Fibroblast of the aortic adventitia (primary cell): ENCODE measurements at regions not wholly inside any gene's neighbourhood (a gene's known extent, or its start where the extent isn't known, plus 50 kb on each side); places are given as distances from the start of the nearest gene placed in this dataset.

Source experiments
- DNase-seq: peaks from one replicate; pipeline ENCODE4 v3.0.0-alpha.2; 2010; ENCODE audit warnings: low read depth
- H3K4me3 ChIP-seq: 2 replicates; pipeline ENCODE4 v1.5.1; 2011; ENCODE audit warnings: low read depth, mild to moderate bottlenecking, control low read depth, low read length, moderate library complexity
- TF ChIP-seq, protein P1 (sequence below): IDR thresholded peaks from 2 replicates; pipeline ENCODE4 v1.5.1; 2011; ENCODE audit warnings: mild to moderate bottlenecking, low read length, control low read depth, inconsistent platforms; ENCODE audit not compliant: insufficient read depth

DNA sequence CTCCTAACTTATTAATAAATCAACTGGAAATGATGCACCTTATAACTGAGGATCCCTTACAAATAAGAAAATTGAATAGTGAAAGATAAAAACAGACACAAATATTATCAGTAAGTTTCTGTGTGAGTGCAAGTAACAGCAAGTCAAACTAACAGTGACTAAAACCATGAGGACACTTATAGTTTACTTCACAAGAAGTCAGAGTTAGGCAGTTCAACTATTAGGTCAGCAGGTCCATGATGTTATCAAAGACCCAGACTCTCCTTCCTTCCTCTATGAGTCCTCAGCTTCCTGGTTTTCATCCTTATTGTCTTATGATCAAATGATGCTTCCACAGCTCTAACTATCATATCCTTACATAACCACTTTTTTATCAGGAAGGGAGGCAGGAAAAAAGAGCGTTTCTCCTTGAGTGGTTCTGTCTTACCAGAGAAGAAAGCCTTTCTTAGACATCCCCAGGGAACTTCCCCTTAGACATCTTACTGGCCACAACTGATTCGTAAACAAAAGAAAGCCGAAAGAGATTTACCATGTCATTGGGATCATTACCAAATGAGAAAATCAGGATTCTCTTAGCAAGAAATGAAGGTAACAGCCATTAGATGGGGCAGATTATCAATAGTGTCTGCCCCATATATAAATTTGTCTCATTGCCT lies 114.3 kb upstream of the LRFN2 start:
- DNase-seq: no peak
- TF ChIP-seq, protein P1, sequence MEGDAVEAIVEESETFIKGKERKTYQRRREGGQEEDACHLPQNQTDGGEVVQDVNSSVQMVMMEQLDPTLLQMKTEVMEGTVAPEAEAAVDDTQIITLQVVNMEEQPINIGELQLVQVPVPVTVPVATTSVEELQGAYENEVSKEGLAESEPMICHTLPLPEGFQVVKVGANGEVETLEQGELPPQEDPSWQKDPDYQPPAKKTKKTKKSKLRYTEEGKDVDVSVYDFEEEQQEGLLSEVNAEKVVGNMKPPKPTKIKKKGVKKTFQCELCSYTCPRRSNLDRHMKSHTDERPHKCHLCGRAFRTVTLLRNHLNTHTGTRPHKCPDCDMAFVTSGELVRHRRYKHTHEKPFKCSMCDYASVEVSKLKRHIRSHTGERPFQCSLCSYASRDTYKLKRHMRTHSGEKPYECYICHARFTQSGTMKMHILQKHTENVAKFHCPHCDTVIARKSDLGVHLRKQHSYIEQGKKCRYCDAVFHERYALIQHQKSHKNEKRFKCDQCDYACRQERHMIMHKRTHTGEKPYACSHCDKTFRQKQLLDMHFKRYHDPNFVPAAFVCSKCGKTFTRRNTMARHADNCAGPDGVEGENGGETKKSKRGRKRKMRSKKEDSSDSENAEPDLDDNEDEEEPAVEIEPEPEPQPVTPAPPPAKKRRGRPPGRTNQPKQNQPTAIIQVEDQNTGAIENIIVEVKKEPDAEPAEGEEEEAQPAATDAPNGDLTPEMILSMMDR: no peak
- no peak overlapping the region for H3K4me3 ChIP-seq

DNA sequence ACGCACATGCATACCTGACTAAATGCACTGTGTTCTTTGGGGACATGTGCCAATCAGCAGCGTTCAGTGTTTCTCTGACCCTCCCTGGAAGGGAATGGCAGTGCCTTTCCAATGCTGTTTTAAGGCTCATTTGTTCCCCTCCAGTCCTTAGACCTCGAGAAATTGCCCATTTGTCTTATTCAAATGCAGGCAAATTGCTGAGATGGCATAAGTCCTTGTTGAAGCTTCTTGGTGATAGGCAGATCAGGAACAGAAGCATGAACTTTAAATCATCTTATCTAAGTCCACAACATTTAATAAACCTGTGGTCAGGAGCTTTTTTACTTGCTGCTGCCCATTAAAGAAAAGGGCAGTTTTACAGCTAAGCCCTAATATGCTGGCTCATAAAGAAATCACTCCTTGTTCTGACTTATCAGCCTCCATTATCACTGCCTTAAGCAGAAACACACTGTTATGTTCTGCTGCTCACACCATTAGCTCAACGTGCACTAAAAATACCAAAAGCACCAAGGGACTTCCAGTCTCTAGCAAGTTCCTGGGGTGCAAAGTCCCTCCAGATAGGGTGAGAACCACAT lies 112.9 kb upstream of the LRFN2 start:
- no peak overlapping the region for H3K4me3 ChIP-seq
- TF ChIP-seq, protein P1: no peak
- no peak for DNase-seq

DNA sequence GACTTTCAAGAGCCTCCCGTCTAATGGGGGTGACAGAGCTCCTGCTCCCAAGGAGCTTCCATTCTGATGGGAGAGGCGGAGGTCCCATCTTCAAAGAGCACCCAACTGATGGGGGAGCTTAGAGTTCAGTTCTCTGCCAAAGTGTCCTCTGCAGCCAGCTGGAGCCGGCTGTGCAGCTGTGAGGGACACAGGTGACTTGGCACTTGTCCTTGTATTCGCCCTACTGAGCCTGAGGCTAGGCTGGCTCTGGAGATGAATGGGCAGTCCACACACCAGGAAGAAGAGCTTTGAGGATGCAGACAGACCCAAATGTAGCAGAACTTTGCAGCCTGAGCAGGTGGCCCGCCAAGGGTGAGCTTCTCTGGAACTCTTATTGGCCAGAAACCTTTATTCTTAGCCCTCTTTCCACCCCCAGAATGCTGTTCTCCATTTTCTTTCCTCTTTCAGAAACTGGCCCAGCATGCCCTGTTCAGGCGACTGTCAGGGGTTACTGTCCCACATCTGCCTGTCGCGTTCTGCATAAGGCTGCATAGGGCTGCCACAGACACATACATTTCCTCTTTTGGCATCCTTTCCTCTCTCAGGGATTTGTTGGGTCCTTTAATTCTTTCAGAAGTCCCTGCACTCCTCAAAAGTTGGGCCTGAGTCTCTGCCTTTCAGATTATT lies 108.7 kb upstream of the LRFN2 start:
- no peak for DNase-seq
- TF ChIP-seq, protein P1: no peak
- H3K4me3 ChIP-seq: no peak overlapping the region

DNA sequence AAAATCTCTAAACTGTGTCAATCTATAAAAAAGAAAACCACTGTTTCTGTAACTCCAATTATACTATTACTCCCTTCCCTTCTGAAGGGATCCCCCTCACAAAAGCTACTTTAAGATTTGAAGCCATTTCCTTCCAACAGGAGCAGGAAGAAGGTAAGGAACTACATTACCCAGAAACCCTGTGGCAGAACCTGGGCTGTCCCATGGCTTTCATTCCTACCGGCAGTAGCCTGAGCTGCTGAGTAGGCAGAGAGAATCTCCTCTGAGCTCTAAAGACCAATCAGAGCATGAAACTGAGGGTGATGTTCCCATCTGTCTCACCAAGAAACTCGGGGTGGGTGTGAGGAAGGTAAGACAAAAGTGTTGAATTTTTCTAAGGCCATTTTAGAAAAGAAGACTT lies 108.0 kb upstream of the LRFN2 start:
- TF ChIP-seq, protein P1: no peak
- no peak for DNase-seq
- H3K4me3 ChIP-seq: no peak overlapping the region

DNA sequence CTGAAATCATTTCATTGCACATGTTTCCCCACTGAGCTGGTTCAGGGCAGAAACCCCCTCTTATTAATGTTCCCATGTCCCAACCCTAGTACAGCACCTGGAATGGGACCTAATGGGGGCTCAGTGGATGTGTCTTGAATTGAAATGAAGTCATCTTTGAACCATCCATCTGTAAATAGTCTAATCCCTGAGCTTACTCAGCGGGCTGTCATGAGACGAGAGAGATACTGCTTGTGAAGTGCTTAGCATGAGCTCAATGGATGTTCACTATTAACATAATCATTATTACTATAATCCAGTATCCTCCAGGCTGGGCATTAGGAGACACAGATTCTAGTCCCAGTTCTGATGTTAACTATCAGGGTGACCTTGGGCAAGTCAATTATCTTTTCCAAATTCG lies 106.6 kb upstream of the LRFN2 start:
- no peak overlapping the region for H3K4me3 ChIP-seq
- DNase-seq: no peak
- TF ChIP-seq, protein P1: no peak

DNA sequence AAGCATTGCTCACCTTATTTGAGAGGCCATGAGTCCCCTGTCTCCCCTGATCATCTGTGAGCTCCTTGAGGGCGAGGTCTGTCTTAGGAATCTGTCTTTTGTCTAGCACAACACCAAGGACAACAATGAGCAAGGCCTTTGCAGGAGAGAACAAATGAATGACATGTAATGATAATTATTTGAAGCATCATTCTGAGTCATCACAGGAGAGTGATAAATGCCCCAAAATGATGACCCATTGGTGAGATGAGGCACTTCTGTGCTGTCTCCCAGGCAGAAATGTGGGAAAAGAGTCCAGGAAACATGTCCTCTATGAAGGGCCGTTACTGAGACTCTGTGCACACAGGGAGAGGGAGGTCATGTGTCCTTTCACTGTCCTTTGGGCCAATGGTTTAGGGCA lies 105.2 kb upstream of the LRFN2 start:
- H3K4me3 ChIP-seq: no peak overlapping the region
- TF ChIP-seq, protein P1: no peak
- DNase-seq: no peak
